OCI-LY1 (cell line): ENCODE measurements at regions not wholly inside any gene's neighbourhood (a gene's known extent, or its start where the extent isn't known, plus 50 kb on each side); places are given as distances from the start of the nearest gene placed in this dataset.

Source experiments
- EZH2 ChIP-seq: fragments of 200-600 bp; sonication (generic), shearing (Covaris generic); IDR thresholded peaks from 2 replicates; pipeline ENCODE4 v1.8.0; 2017; ENCODE audit warnings: borderline replicate concordance, mixed run types, mild to moderate bottlenecking, antibody characterized with exemption, low read length, moderate library complexity, mixed read lengths
- TF ChIP-seq, protein P1 (sequence below): fragments of 200-600 bp; sonication (generic), shearing (Covaris generic); IDR thresholded peaks from 2 replicates; pipeline ENCODE4 v1.5.1; 2017; ENCODE audit warnings: mild to moderate bottlenecking, antibody characterized with exemption, low read length, moderate library complexity, mixed read lengths

- TF ChIP-seq, protein P1, sequence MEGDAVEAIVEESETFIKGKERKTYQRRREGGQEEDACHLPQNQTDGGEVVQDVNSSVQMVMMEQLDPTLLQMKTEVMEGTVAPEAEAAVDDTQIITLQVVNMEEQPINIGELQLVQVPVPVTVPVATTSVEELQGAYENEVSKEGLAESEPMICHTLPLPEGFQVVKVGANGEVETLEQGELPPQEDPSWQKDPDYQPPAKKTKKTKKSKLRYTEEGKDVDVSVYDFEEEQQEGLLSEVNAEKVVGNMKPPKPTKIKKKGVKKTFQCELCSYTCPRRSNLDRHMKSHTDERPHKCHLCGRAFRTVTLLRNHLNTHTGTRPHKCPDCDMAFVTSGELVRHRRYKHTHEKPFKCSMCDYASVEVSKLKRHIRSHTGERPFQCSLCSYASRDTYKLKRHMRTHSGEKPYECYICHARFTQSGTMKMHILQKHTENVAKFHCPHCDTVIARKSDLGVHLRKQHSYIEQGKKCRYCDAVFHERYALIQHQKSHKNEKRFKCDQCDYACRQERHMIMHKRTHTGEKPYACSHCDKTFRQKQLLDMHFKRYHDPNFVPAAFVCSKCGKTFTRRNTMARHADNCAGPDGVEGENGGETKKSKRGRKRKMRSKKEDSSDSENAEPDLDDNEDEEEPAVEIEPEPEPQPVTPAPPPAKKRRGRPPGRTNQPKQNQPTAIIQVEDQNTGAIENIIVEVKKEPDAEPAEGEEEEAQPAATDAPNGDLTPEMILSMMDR = no peak
- no peak for TF ChIP-seq EZH2
These were observed 116.1 kb downstream of the FAM43A start for GRCh38 chr3:194801461-194802432.
